Calu3 (cell line): ENCODE measurements at regions not wholly inside any gene's neighbourhood (a gene's known extent, or its start where the extent isn't known, plus 50 kb on each side); places are given as distances from the start of the nearest gene placed in this dataset.

Experiments used
- BruUV-seq: library from RNA; stranded (reverse); fragments of 400-500 nt; replicated peaks from 2 replicates; lab custom pipeline; 2021; lab: Mats Ljungman, UMichigan
- CTCF ChIA-PET: fragments of 300-600 bp; sonication (Branson Sonifier 250); formaldehyde crosslinking; loops from one replicate; lab custom pipeline; 2022; ENCODE audit warnings: antibody characterized with exemption; lab: Charles Lee
- DNase-seq: peaks from one replicate; pipeline ENCODE4 v3.0.0; 2022
- H3K27ac Mint-ChIP-seq: one replicate; pipeline ENCODE4 v1.8.0; 2022; ENCODE audit warnings: mixed read lengths; ENCODE audit not compliant: unreplicated experiment
- H3K27me3 Mint-ChIP-seq: one replicate; pipeline ENCODE4 v1.8.0; 2022; ENCODE audit warnings: mixed read lengths; ENCODE audit not compliant: unreplicated experiment
- H3K36me3 Mint-ChIP-seq: one replicate; pipeline ENCODE4 v1.8.0; 2022; ENCODE audit warnings: mild to moderate bottlenecking, moderate library complexity, mixed read lengths; ENCODE audit not compliant: insufficient read depth, unreplicated experiment
- H3K4me1 Mint-ChIP-seq: one replicate; pipeline ENCODE4 v1.8.0; 2022; ENCODE audit warnings: mild to moderate bottlenecking, low read depth, mixed read lengths; ENCODE audit not compliant: unreplicated experiment
- H3K4me3 Mint-ChIP-seq: one replicate; pipeline ENCODE4 v1.8.0; 2022; ENCODE audit warnings: mild to moderate bottlenecking, low read depth, moderate library complexity, mixed read lengths; ENCODE audit not compliant: unreplicated experiment
- H3K9me3 Mint-ChIP-seq: one replicate; pipeline ENCODE4 v1.8.0; 2022; ENCODE audit warnings: low read depth, mixed read lengths; ENCODE audit not compliant: unreplicated experiment
- CTCF ChIP-seq: fragments of 200-600 bp; IDR thresholded peaks from one replicate; pipeline ENCODE4 v1.8.0; 2022; ENCODE audit warnings: antibody characterized with exemption; ENCODE audit not compliant: unreplicated experiment
- intact Hi-C: fragments of 100-400 bp; cut with micrococcal nuclease; formaldehyde crosslinking; loops from one replicate; pipeline ENCODE4 v1.10.0; 2022; ENCODE audit not compliant: unreplicated experiment

GRCh38 chr6:19999319-20000191 is 162.4 kb downstream of the ID4 start:
- H3K9me3 Mint-ChIP-seq, result peaks cover 3% of the 10 kb centered on the region
- CTCF ChIA-PET, result no interaction called here
- BruUV-seq, result no TSS peak
- DNase-seq, result peak; percentile 45
- intact Hi-C loops, result no loop called here
- no peaks in the 10 kb centered on the region for H3K4me1 Mint-ChIP-seq
- no peak for TF ChIP-seq CTCF
- H3K27ac Mint-ChIP-seq, result no peak overlapping the region
- H3K36me3 Mint-ChIP-seq, result no peaks in the 10 kb centered on the region
- H3K27me3 Mint-ChIP-seq, result peaks cover 59% of the 10 kb centered on the region
- H3K4me3 Mint-ChIP-seq, result no peak overlapping the region

- intact Hi-C loops, result no loop called here
- CTCF ChIA-PET, result no interaction called here
- Mint-ChIP-seq H3K4me3 (no peak overlapping the region), H3K27me3 (peaks cover 52% of the 10 kb centered on the region), H3K4me1 (no peaks in the 10 kb centered on the region), H3K36me3 (no peaks in the 10 kb centered on the region), H3K27ac (no peak overlapping the region), H3K9me3 (peaks cover 3% of the 10 kb centered on the region)
- DNase-seq, result no peak
- TF ChIP-seq CTCF, result no peak
- no TSS peak for BruUV-seq
Observed at GRCh38 chr6:20001286-20001685, 164.1 kb downstream of the ID4 start.

DNA sequence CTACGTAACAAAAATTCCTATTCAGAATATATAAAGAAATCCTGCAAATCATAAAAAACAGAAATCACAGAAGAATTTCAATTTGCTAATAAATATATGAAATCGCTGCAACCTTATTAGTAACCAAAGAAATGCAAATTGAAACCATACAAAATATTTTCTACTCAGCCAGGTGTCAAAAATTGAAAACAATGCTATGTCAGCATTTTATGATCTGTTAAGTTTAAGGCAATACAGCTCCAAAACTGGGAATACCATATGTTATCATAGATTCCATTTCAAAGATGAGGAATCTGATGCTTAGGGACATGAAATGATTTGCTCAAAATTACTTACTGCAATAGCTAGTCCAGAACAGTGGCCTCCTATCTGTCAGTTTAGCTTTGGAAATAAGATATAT is 168.9 kb downstream of the ID4 start:
- intact Hi-C loops, result no loop called here
- H3K27ac Mint-ChIP-seq, result no peak overlapping the region
- no peak for DNase-seq
- no peak for TF ChIP-seq CTCF
- no TSS peak for BruUV-seq
- no peak overlapping the region for H3K4me3 Mint-ChIP-seq
- peaks cover 76% of the 10 kb centered on the region for H3K27me3 Mint-ChIP-seq
- H3K9me3 Mint-ChIP-seq, result no peaks in the 10 kb centered on the region
- no peaks in the 10 kb centered on the region for H3K4me1 Mint-ChIP-seq
- no peaks in the 10 kb centered on the region for H3K36me3 Mint-ChIP-seq
- CTCF ChIA-PET, result no interaction called here

DNA sequence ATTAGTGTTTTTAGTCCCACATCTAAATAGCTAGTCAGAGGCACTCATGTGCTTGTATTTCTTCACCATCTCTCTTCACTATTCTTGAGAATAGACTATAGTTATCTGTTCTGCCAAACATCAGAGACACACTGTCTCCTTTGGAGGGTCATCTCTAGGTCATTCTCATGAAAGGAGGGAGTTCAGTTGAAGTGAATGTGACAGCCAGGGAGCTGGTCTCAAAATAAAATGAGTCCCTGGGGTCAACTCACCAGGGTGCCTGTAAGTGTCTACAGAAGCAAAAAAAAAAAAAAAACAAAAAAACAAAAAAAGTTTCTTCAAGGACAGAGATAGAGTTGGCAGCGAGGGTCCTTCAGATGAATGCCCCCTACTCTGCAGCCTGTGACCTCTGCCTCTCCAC is 171.0 kb downstream of the ID4 start:
- Mint-ChIP-seq H3K27me3 (peaks cover 89% of the 10 kb centered on the region), H3K27ac (no peak overlapping the region), H3K9me3 (no peaks in the 10 kb centered on the region), H3K4me3 (no peak overlapping the region), H3K36me3 (no peaks in the 10 kb centered on the region), H3K4me1 (no peaks in the 10 kb centered on the region)
- no TSS peak for BruUV-seq
- no peak for TF ChIP-seq CTCF
- DNase-seq, result no peak
- CTCF ChIA-PET, result interaction anchor here (0.6 to 0.7 kb wide), 2 partner anchors 19 to 618 kb away, joined by 5 to 10 read pairs; no protein-coding TSS in a partner anchor
- intact Hi-C loops, result no loop called here
